Suprapubic skin (tissue), 4 donors: ENCODE measurements at regions not wholly inside any gene's neighbourhood (a gene's known extent, or its start where the extent isn't known, plus 50 kb on each side); places are given as distances from the start of the nearest gene placed in this dataset.

Source experiments
- DNase-seq, 2 donors: peaks; one replicate each; pipeline ENCODE4 v3.0.0-alpha.2; 2019; ENCODE audit warnings: low spot score in 2 of 2
- H3K27ac ChIP-seq: fragments of 200-600 bp; sonication (generic); one replicate; pipeline ENCODE4 v1.5.1; 2019
- H3K27me3 ChIP-seq: fragments of 200-600 bp; sonication (generic); one replicate; pipeline ENCODE4 v1.5.1; 2019
- H3K36me3 ChIP-seq: fragments of 200-600 bp; sonication (generic); one replicate; pipeline ENCODE4 v1.5.1; 2019
- H3K4me1 ChIP-seq: fragments of 200-600 bp; sonication (generic); one replicate; pipeline ENCODE4 v1.5.1; 2019
- H3K4me3 ChIP-seq: fragments of 200-600 bp; sonication (generic); one replicate; pipeline ENCODE4 v1.5.1; 2019; ENCODE audit warnings: mild to moderate bottlenecking
- H3K9me3 ChIP-seq: fragments of 200-600 bp; sonication (generic); one replicate; pipeline ENCODE4 v1.5.1; 2019
- CTCF ChIP-seq, 2 donors: fragments of 200-600 bp in 1 of 2; fragments of 450-650 bp in 1 of 2; sonication (generic) in 1 of 2; IDR thresholded peaks; one replicate each; pipeline ENCODE4 v1.5.1; 2016 to 2019; ENCODE audit warnings: antibody characterized with exemption in 2 of 2, mild to moderate bottlenecking in 1 of 2, moderate library complexity in 1 of 2
- EP300 ChIP-seq: sonication (generic); formaldehyde crosslinking; IDR thresholded peaks from one replicate; pipeline ENCODE4 v1.6.1; 2017; ENCODE audit warnings: antibody characterized with exemption
- POLR2A ChIP-seq, 2 donors: fragments of 450-650 bp; IDR thresholded peaks; one replicate each; pipeline ENCODE4 v1.6.1; 2017; ENCODE audit warnings: antibody characterized with exemption in 2 of 2, mild to moderate bottlenecking in 2 of 2, moderate library complexity in 2 of 2
- POLR2AphosphoS5 ChIP-seq, 3 donors: sonication (generic); formaldehyde crosslinking; IDR thresholded peaks; one replicate each; pipeline ENCODE4 v1.6.1; 2017; ENCODE audit warnings: antibody characterized with exemption in 3 of 3
- WGBS: methylation state at CpG from one replicate; pipeline ENCODE4 v1.1.5; 2018; 5-methylcytosine and 5-hydroxymethylcytosine counted together

- DNase-seq, result no peak
- Histone ChIP-seq H3K9me3 (no peaks in the 10 kb centered on the region), H3K27ac (no peak overlapping the region), H3K4me1 (no peaks in the 10 kb centered on the region), H3K4me3 (no peak overlapping the region), H3K27me3 (no peaks in the 10 kb centered on the region), H3K36me3 (no peaks in the 10 kb centered on the region)
- TF ChIP-seq POLR2AphosphoS5 (IDR thresholded peaks at IDR 0.05) (no peak), CTCF (IDR thresholded peaks at IDR 0.05) (no peak), EP300 (no peak), POLR2A (IDR thresholded peaks at IDR 0.05) (no peak)
- WGBS, result 74% methylated on average over 2 of the region's 2 CpGs
These were observed 129.2 kb upstream of the MAOA start for GRCh38 chrX:43526878-43527277.

GRCh38 chrX:43527801-43528200 is 128.3 kb upstream of the MAOA start:
- no peaks in the 10 kb centered on the region for H3K9me3 ChIP-seq
- TF ChIP-seq POLR2A (IDR thresholded peaks at IDR 0.05) (no peak), POLR2AphosphoS5 (IDR thresholded peaks at IDR 0.05) (no peak), CTCF (IDR thresholded peaks at IDR 0.05) (no peak)
- 69% methylated on average over 3 of the region's 3 CpGs for WGBS

GRCh38 chrX:43530837-43531236 is 125.3 kb upstream of the MAOA start:
- Histone ChIP-seq H3K4me3 (no peak overlapping the region), H3K4me1 (no peaks in the 10 kb centered on the region), H3K27me3 (no peaks in the 10 kb centered on the region), H3K9me3 (no peaks in the 10 kb centered on the region), H3K36me3 (no peaks in the 10 kb centered on the region), H3K27ac (no peak overlapping the region)
- no peak for TF ChIP-seq POLR2A (IDR thresholded peaks at IDR 0.05)
- no peak for TF ChIP-seq CTCF (IDR thresholded peaks at IDR 0.05)
- TF ChIP-seq EP300, result no peak
- no peak for TF ChIP-seq POLR2AphosphoS5 (IDR thresholded peaks at IDR 0.05)
- WGBS, result 49% methylated on average over 2 of the region's 2 CpGs
- no peak for DNase-seq

More at GRCh38 chrX:43527801-43528200, 128.3 kb upstream of the MAOA start:
- Histone ChIP-seq H3K27ac (no peak overlapping the region), H3K27me3 (no peaks in the 10 kb centered on the region), H3K4me1 (no peaks in the 10 kb centered on the region), H3K4me3 (no peak overlapping the region), H3K36me3 (no peaks in the 10 kb centered on the region)
- DNase-seq, result no peak

GRCh38 chrX:43540318-43540717 is 115.8 kb upstream of the MAOA start:
- H3K36me3 ChIP-seq, result no peaks in the 10 kb centered on the region
- H3K27ac ChIP-seq, result no peak overlapping the region
- no peaks in the 10 kb centered on the region for H3K4me1 ChIP-seq
- TF ChIP-seq CTCF (IDR thresholded peaks at IDR 0.05) (no peak), POLR2AphosphoS5 (IDR thresholded peaks at IDR 0.05) (no peak), POLR2A (IDR thresholded peaks at IDR 0.05) (no peak), EP300 (no peak)
- H3K9me3 ChIP-seq, result no peaks in the 10 kb centered on the region
- DNase-seq, result no peak
- WGBS, result 84% methylated on average over 3 of the region's 3 CpGs
- no peak overlapping the region for H3K4me3 ChIP-seq
- H3K27me3 ChIP-seq, result no peaks in the 10 kb centered on the region

- Histone ChIP-seq H3K36me3 (no peaks in the 10 kb centered on the region), H3K27ac (no peak overlapping the region), H3K4me1 (peaks cover 4% of the 10 kb centered on the region), H3K4me3 (no peak overlapping the region), H3K27me3 (no peaks in the 10 kb centered on the region), H3K9me3 (no peaks in the 10 kb centered on the region)
- no peak for TF ChIP-seq POLR2A (IDR thresholded peaks at IDR 0.05)
- no peak for TF ChIP-seq CTCF (IDR thresholded peaks at IDR 0.05)
- TF ChIP-seq EP300, result no peak
- no peak for TF ChIP-seq POLR2AphosphoS5 (IDR thresholded peaks at IDR 0.05)
- DNase-seq, result no peak
- WGBS, result 35% methylated on average over 3 of the region's 3 CpGs
These were observed 104.5 kb upstream of the MAOA start for GRCh38 chrX:43551590-43551989.
